ENCODE measurements at regions not wholly inside any gene's neighbourhood (a gene's known extent, or its start where the extent isn't known, plus 50 kb on each side); places are given as distances from the start of the nearest gene placed in this dataset.

DNA sequence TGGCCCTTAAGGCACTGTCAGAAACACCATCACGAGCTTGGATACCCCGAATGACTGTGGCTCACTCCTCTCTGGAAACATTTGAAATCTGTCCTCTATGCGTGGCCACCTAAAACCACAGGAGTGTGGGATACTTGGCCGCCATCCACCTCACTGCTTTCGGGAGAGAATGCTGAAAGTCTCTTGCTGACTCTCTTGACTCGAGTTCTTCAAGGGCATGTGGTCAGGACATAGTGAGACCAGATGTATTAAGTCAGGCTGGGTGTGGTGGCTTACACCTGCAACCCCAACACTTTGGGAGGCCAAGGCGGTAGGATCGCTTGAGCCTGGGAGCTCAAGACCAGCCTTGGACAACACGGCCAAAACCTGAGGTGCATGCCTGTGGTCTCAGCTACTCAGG, 174.7 kb upstream of the ALG10B start:
- TF ChIP-seq, protein P1, sequence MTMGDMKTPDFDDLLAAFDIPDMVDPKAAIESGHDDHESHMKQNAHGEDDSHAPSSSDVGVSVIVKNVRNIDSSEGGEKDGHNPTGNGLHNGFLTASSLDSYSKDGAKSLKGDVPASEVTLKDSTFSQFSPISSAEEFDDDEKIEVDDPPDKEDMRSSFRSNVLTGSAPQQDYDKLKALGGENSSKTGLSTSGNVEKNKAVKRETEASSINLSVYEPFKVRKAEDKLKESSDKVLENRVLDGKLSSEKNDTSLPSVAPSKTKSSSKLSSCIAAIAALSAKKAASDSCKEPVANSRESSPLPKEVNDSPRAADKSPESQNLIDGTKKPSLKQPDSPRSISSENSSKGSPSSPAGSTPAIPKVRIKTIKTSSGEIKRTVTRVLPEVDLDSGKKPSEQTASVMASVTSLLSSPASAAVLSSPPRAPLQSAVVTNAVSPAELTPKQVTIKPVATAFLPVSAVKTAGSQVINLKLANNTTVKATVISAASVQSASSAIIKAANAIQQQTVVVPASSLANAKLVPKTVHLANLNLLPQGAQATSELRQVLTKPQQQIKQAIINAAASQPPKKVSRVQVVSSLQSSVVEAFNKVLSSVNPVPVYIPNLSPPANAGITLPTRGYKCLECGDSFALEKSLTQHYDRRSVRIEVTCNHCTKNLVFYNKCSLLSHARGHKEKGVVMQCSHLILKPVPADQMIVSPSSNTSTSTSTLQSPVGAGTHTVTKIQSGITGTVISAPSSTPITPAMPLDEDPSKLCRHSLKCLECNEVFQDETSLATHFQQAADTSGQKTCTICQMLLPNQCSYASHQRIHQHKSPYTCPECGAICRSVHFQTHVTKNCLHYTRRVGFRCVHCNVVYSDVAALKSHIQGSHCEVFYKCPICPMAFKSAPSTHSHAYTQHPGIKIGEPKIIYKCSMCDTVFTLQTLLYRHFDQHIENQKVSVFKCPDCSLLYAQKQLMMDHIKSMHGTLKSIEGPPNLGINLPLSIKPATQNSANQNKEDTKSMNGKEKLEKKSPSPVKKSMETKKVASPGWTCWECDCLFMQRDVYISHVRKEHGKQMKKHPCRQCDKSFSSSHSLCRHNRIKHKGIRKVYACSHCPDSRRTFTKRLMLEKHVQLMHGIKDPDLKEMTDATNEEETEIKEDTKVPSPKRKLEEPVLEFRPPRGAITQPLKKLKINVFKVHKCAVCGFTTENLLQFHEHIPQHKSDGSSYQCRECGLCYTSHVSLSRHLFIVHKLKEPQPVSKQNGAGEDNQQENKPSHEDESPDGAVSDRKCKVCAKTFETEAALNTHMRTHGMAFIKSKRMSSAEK (CRISPR knock-in tag; IDR thresholded peaks at IDR 0.05; ENCODE audit: borderline replicate concordance) = no peak
- H3K4me1 Mint-ChIP-seq = no peaks in the 10 kb centered on the region
- H3K4me3 Mint-ChIP-seq = no peak overlapping the region
- peaks cover 10% of the 10 kb centered on the region for H3K27me3 Mint-ChIP-seq (ENCODE audit: low read depth)
- ATAC-seq (no peak), DNase-seq (ENCODE audit: low spot score) (no peak)
- ChIA-PET POLR2A (no interaction called here), CTCF (no interaction called here)
- peaks cover 49% of the 10 kb centered on the region for H3K36me3 Mint-ChIP-seq
- H3K9me3 Mint-ChIP-seq = peaks cover 55% of the 10 kb centered on the region
- H3K27ac Mint-ChIP-seq = no peak overlapping the region

DNA sequence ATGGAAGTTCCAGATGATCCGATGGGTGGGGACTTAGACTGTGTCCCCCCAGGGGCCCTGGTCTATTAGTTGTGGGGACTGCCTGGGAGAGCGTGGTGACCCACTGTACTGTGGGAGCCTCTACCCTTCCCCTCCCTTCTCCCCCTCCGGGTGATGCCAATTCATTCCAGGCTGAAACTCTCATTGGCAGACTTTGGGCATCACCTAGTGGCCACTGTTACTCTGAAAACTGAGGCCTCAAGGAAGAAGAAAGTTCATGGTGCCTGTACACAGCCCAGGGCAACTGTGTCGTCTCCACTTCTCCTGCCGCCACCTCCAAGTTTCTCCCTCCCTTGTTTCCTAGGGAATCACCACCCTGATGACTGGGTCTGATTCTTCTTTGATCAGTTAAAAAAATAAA, 173.6 kb upstream of the ALG10B start:
- no peak for ATAC-seq

DNA sequence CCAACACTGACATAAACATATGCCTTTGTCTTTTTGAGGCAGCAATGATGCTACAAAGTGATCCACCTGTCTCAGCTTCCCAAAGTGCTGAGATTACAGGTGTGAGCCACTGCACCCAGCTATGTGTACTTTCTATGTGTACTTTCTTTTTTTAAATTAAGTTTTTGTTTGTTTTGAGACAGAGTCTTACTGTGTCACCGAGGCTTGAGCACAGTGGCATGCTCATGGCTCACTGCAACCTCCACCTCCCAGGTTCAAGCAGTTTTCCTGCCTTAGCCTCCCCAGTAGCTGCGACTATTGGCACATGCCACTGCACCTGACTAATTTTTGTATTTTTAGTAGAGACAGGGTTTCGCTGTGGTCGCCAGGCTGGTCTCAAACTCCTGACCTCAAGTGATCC, 172.5 kb upstream of the ALG10B start:
- ATAC-seq (no peak), DNase-seq (ENCODE audit: low spot score) (no peak)
- TF ChIP-seq, protein P2, sequence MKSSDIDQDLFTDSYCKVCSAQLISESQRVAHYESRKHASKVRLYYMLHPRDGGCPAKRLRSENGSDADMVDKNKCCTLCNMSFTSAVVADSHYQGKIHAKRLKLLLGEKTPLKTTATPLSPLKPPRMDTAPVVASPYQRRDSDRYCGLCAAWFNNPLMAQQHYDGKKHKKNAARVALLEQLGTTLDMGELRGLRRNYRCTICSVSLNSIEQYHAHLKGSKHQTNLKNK (CRISPR knock-in tag; IDR thresholded peaks at IDR 0.05) = no peak
- TF ChIP-seq SP1 (CRISPR knock-in tag; conservative IDR thresholded peaks at IDR 0.05) (no peak), ZNF219 (CRISPR knock-in tag; IDR thresholded peaks at IDR 0.05; ENCODE audit: borderline replicate concordance) (no peak), IRF2 (CRISPR knock-in tag; IDR thresholded peaks at IDR 0.05; ENCODE audit: borderline replicate concordance, low read depth) (no peak), ELF4 (CRISPR knock-in tag; IDR thresholded peaks at IDR 0.05; ENCODE audit: low read depth) (no peak), MYBL2 (CRISPR knock-in tag; IDR thresholded peaks at IDR 0.05) (no peak), ZNF121 (CRISPR knock-in tag; IDR thresholded peaks at IDR 0.05) (no peak), ESRRA (CRISPR knock-in tag; IDR thresholded peaks at IDR 0.05; ENCODE audit: borderline replicate concordance) (no peak)
- TF ChIP-seq, protein P1 (CRISPR knock-in tag; IDR thresholded peaks at IDR 0.05; ENCODE audit: borderline replicate concordance) = no peak
- TF ChIP-seq, protein P3, sequence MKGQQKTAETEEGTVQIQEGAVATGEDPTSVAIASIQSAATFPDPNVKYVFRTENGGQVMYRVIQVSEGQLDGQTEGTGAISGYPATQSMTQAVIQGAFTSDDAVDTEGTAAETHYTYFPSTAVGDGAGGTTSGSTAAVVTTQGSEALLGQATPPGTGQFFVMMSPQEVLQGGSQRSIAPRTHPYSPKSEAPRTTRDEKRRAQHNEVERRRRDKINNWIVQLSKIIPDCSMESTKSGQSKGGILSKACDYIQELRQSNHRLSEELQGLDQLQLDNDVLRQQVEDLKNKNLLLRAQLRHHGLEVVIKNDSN (CRISPR knock-in tag; IDR thresholded peaks at IDR 0.05) = no peak
- TF ChIP-seq, protein P4, sequence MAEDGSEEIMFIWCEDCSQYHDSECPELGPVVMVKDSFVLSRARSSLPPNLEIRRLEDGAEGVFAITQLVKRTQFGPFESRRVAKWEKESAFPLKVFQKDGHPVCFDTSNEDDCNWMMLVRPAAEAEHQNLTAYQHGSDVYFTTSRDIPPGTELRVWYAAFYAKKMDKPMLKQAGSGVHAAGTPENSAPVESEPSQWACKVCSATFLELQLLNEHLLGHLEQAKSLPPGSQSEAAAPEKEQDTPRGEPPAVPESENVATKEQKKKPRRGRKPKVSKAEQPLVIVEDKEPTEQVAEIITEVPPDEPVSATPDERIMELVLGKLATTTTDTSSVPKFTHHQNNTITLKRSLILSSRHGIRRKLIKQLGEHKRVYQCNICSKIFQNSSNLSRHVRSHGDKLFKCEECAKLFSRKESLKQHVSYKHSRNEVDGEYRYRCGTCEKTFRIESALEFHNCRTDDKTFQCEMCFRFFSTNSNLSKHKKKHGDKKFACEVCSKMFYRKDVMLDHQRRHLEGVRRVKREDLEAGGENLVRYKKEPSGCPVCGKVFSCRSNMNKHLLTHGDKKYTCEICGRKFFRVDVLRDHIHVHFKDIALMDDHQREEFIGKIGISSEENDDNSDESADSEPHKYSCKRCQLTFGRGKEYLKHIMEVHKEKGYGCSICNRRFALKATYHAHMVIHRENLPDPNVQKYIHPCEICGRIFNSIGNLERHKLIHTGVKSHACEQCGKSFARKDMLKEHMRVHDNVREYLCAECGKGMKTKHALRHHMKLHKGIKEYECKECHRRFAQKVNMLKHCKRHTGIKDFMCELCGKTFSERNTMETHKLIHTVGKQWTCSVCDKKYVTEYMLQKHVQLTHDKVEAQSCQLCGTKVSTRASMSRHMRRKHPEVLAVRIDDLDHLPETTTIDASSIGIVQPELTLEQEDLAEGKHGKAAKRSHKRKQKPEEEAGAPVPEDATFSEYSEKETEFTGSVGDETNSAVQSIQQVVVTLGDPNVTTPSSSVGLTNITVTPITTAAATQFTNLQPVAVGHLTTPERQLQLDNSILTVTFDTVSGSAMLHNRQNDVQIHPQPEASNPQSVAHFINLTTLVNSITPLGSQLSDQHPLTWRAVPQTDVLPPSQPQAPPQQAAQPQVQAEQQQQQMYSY (CRISPR knock-in tag; IDR thresholded peaks at IDR 0.05) = no peak
- TF ChIP-seq, protein P5, sequence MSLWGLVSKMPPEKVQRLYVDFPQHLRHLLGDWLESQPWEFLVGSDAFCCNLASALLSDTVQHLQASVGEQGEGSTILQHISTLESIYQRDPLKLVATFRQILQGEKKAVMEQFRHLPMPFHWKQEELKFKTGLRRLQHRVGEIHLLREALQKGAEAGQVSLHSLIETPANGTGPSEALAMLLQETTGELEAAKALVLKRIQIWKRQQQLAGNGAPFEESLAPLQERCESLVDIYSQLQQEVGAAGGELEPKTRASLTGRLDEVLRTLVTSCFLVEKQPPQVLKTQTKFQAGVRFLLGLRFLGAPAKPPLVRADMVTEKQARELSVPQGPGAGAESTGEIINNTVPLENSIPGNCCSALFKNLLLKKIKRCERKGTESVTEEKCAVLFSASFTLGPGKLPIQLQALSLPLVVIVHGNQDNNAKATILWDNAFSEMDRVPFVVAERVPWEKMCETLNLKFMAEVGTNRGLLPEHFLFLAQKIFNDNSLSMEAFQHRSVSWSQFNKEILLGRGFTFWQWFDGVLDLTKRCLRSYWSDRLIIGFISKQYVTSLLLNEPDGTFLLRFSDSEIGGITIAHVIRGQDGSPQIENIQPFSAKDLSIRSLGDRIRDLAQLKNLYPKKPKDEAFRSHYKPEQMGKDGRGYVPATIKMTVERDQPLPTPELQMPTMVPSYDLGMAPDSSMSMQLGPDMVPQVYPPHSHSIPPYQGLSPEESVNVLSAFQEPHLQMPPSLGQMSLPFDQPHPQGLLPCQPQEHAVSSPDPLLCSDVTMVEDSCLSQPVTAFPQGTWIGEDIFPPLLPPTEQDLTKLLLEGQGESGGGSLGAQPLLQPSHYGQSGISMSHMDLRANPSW (CRISPR knock-in tag; conservative IDR thresholded peaks at IDR 0.05; ENCODE audit: low read depth) = no peak

More for the DNA sequence above, 173.6 kb upstream of the ALG10B start:
- peaks cover 65% of the 10 kb centered on the region for H3K9me3 Mint-ChIP-seq
- H3K4me3 Mint-ChIP-seq = no peak overlapping the region
- H3K36me3 Mint-ChIP-seq = peaks cover 59% of the 10 kb centered on the region
- CTCF ChIA-PET = no interaction called here
- H3K27ac Mint-ChIP-seq = no peak overlapping the region
- DNase-seq (ENCODE audit: low spot score) = no peak
- TF ChIP-seq, protein P6, sequence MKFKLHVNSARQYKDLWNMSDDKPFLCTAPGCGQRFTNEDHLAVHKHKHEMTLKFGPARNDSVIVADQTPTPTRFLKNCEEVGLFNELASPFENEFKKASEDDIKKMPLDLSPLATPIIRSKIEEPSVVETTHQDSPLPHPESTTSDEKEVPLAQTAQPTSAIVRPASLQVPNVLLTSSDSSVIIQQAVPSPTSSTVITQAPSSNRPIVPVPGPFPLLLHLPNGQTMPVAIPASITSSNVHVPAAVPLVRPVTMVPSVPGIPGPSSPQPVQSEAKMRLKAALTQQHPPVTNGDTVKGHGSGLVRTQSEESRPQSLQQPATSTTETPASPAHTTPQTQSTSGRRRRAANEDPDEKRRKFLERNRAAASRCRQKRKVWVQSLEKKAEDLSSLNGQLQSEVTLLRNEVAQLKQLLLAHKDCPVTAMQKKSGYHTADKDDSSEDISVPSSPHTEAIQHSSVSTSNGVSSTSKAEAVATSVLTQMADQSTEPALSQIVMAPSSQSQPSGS (CRISPR knock-in tag; IDR thresholded peaks at IDR 0.05; ENCODE audit: borderline replicate concordance, low read depth) = no peak
- no peaks in the 10 kb centered on the region for H3K4me1 Mint-ChIP-seq
- H3K27me3 Mint-ChIP-seq (ENCODE audit: low read depth) = peaks cover 15% of the 10 kb centered on the region
- POLR2A ChIA-PET = no interaction called here

More for the DNA sequence above, 172.5 kb upstream of the ALG10B start:
- H3K36me3 Mint-ChIP-seq = peaks cover 63% of the 10 kb centered on the region
- POLR2A ChIA-PET = no interaction called here
- H3K9me3 Mint-ChIP-seq = peaks cover 69% of the 10 kb centered on the region
- no peak overlapping the region for H3K27ac Mint-ChIP-seq
- H3K4me3 Mint-ChIP-seq = no peak overlapping the region
- CTCF ChIA-PET = no interaction called here
- H3K27me3 Mint-ChIP-seq (ENCODE audit: low read depth) = peaks cover 16% of the 10 kb centered on the region
- H3K4me1 Mint-ChIP-seq = no peaks in the 10 kb centered on the region

Measured in WTC11 (cell line).